SK-N-SH (cell line): ENCODE measurements at regions not wholly inside any gene's neighbourhood (a gene's known extent, or its start where the extent isn't known, plus 50 kb on each side); places are given as distances from the start of the nearest gene placed in this dataset.

Experiments used
- CTCF ChIA-PET: fragments of 300-600, 350-600 bp; formaldehyde crosslinking; extraction: SDS; loops from one replicate; lab custom pipeline; 2021; lab: Yijun Ruan, JAX
- POLR2A ChIA-PET: fragments of 350-600 bp; sonication (Branson Sonifier 250); formaldehyde crosslinking; extraction: SDS; loops from one replicate; lab custom pipeline; 2020; ENCODE audit warnings: antibody characterized with exemption, inconsistent platforms; lab: Yijun Ruan, JAX
- DNase-seq: peaks from one replicate; pipeline ENCODE4 v3.0.0; 2012
- H2AFZ ChIP-seq: fragments of 200-600 bp; sonication (generic); 2 replicates; pipeline ENCODE4 v1.8.1; 2016; ENCODE audit warnings: antibody characterized with exemption, mild to moderate bottlenecking, low read depth
- H3F3A ChIP-seq: fragments of 200-600 bp; sonication (generic); replicated peaks from 2 replicates; pipeline ENCODE3; 2016; ENCODE audit warnings: antibody characterized with exemption, mild to moderate bottlenecking; ENCODE audit not compliant: insufficient read depth
- H3K27ac ChIP-seq, 2 experiments: fragments of 200-500 bp in 1 of 2; fragments of 200-600 bp in 1 of 2; sonication (Bioruptor generic) in 1 of 2; sonication (generic), shearing (Covaris generic) in 1 of 2; 2 replicates each; pipeline versions ENCODE4 v1.5.1 to v1.6.1; 2014 to 2016; ENCODE audit warnings: low read depth in 2 of 2, inconsistent platforms in 1 of 2, low read length in 1 of 2, mild to moderate bottlenecking in 1 of 2, mixed read lengths in 1 of 2
- H3K27me3 ChIP-seq: fragments of 200-600 bp; sonication (generic), shearing (Covaris generic); 2 replicates; pipeline ENCODE4 v1.6.1; 2016; ENCODE audit warnings: mixed run types; ENCODE audit not compliant: insufficient read depth
- H3K36me3 ChIP-seq, 2 experiments: fragments of 200-500 bp in 1 of 2; fragments of 200-600 bp in 1 of 2; sonication (Bioruptor generic) in 1 of 2; sonication (generic) in 1 of 2; replicated peaks in 1 of 2; 2 replicates each; pipeline versions ENCODE3 to v1.5.1; 2014 to 2016; ENCODE audit warnings: low read length in 1 of 2, mild to moderate bottlenecking in 1 of 2; ENCODE audit not compliant: insufficient read depth in 2 of 2, control insufficient read depth in 1 of 2
- H3K4me1 ChIP-seq, 2 experiments: fragments of 200-500 bp in 1 of 2; fragments of 200-600 bp in 1 of 2; sonication (Bioruptor generic) in 1 of 2; sonication (generic), shearing (Covaris generic) in 1 of 2; 2 replicates each; pipeline versions ENCODE4 v1.5.1 to v1.6.1; 2014 to 2016; ENCODE audit warnings: low read depth in 1 of 2, low read length in 1 of 2, mixed run types in 1 of 2; ENCODE audit not compliant: insufficient read depth in 2 of 2, control insufficient read depth in 1 of 2
- H3K4me2 ChIP-seq: fragments of 200-600 bp; sonication (generic), shearing (Covaris generic); 2 replicates; pipeline ENCODE4 v1.6.1; 2017; ENCODE audit warnings: mixed run types
- H3K4me3 ChIP-seq, 2 experiments: fragments of 200-500 bp in 1 of 2; fragments of 200-600 bp in 1 of 2; sonication (Bioruptor generic) in 1 of 2; sonication (generic), shearing (Covaris generic) in 1 of 2; 2 replicates each; pipeline versions ENCODE4 v1.5.1 to v1.8.1; 2014 to 2016; ENCODE audit warnings: low read depth in 2 of 2, inconsistent platforms in 1 of 2, low read length in 1 of 2, mild to moderate bottlenecking in 1 of 2, mixed read lengths in 1 of 2, moderate library complexity in 1 of 2
- H3K79me2 ChIP-seq: fragments of 200-600 bp; sonication (generic); 2 replicates; pipeline ENCODE4 v1.8.1; 2017; ENCODE audit warnings: mild to moderate bottlenecking; ENCODE audit not compliant: insufficient read depth
- H3K9ac ChIP-seq: fragments of 200-600 bp; sonication (generic); 2 replicates; pipeline ENCODE4 v1.6.1; 2017; ENCODE audit warnings: mixed run types
- H3K9me2 ChIP-seq: fragments of 200-600 bp; sonication (generic); 2 replicates; pipeline ENCODE4 v1.6.1; 2017; ENCODE audit warnings: mixed run types
- H3K9me3 ChIP-seq: fragments of 200-600 bp; sonication (generic); 2 replicates; pipeline ENCODE4 v1.6.1; 2017; ENCODE audit warnings: mixed run types, mild to moderate bottlenecking, moderate library complexity
- H4K20me1 ChIP-seq: fragments of 200-600 bp; sonication (generic); 2 replicates; pipeline ENCODE4 v1.6.1; 2017; ENCODE audit warnings: mild to moderate bottlenecking, mixed run types; ENCODE audit not compliant: insufficient read depth
- ELF1 ChIP-seq: IDR thresholded peaks from 2 replicates; pipeline ENCODE4 v1.4.0; 2012
- EP300 ChIP-seq, 2 experiments: IDR thresholded peaks; 2 replicates each; pipeline versions ENCODE4 v1.4.0 to v1.6.1; 2012; ENCODE audit warnings: borderline replicate concordance in 1 of 2, low read depth in 1 of 2, low read length in 1 of 2
- EZH2phosphoT487 ChIP-seq: fragments of 200-600 bp; sonication (generic); IDR thresholded peaks from 2 replicates; pipeline ENCODE4 v1.6.1; 2017; ENCODE audit warnings: low read depth, mixed run types, mild to moderate bottlenecking, antibody characterized with exemption, moderate library complexity, borderline replicate concordance
- FOXM1 ChIP-seq: IDR thresholded peaks from 2 replicates; pipeline ENCODE4 v1.4.0; 2012; ENCODE audit warnings: low read depth, mild to moderate bottlenecking
- NFIC ChIP-seq: IDR thresholded peaks from 2 replicates; pipeline ENCODE4 v1.4.0; 2012; ENCODE audit warnings: borderline replicate concordance
- POLR2AphosphoS5 ChIP-seq: IDR thresholded peaks from 2 replicates; pipeline ENCODE4 v1.6.1; 2012; ENCODE audit warnings: low read depth, low read length
- RCOR1 ChIP-seq: fragments of 150-350 bp; IDR thresholded peaks from 2 replicates; pipeline ENCODE4 v1.6.1; 2017; ENCODE audit warnings: antibody characterized with exemption, low read length
- RFX5 ChIP-seq: IDR thresholded peaks from 2 replicates; pipeline ENCODE4 v1.6.1; 2012; ENCODE audit warnings: mild to moderate bottlenecking, improper control_type of control experiment, low read length
- SIN3A ChIP-seq: IDR thresholded peaks from 2 replicates; pipeline ENCODE4 v1.6.1; 2012; ENCODE audit warnings: low read depth, mild to moderate bottlenecking, low read length, moderate library complexity, borderline replicate concordance
- TEAD4 ChIP-seq: IDR thresholded peaks from 2 replicates; pipeline ENCODE4 v1.4.0; 2012; ENCODE audit warnings: mild to moderate bottlenecking, borderline replicate concordance; ENCODE audit not compliant: insufficient read depth
- YY1 ChIP-seq: IDR thresholded peaks from 2 replicates; pipeline ENCODE4 v1.4.0; 2012; ENCODE audit warnings: low read depth, mild to moderate bottlenecking
- WGBS: methylation state at CpG from one replicate; pipeline ENCODE4 v1.1.6; 2017; ENCODE audit warnings: low lambda C conversion rate; 5-methylcytosine and 5-hydroxymethylcytosine counted together
- TF ChIP-seq, protein P1 (sequence below): fragments of 150-350 bp; IDR thresholded peaks from 2 replicates; pipeline ENCODE4 v1.6.1; 2016; ENCODE audit warnings: mild to moderate bottlenecking, low read depth, low read length
- TF ChIP-seq, protein P2 (sequence below): fragments of 200-600 bp; sonication (generic); IDR thresholded peaks from 2 replicates; pipeline ENCODE4 v1.6.1; 2017; ENCODE audit warnings: antibody characterized with exemption, mild to moderate bottlenecking, moderate library complexity
- TF ChIP-seq, protein P3 (sequence below): fragments of 150-350 bp; IDR thresholded peaks from 2 replicates; pipeline ENCODE4 v1.6.1; 2017; ENCODE audit warnings: antibody characterized with exemption, low read length, low read depth, borderline replicate concordance
- TF ChIP-seq, protein P4 (sequence below): IDR thresholded peaks from 2 replicates; pipeline ENCODE4; 2012
- TF ChIP-seq, protein P5 (sequence below): IDR thresholded peaks from 2 replicates; pipeline ENCODE4 v1.4.0; 2012; ENCODE audit warnings: low read depth, borderline replicate concordance
- TF ChIP-seq, protein P6 (sequence below): IDR thresholded peaks from 2 replicates; pipeline ENCODE4 v1.4.0; 2012; ENCODE audit warnings: low read depth, borderline replicate concordance

DNA sequence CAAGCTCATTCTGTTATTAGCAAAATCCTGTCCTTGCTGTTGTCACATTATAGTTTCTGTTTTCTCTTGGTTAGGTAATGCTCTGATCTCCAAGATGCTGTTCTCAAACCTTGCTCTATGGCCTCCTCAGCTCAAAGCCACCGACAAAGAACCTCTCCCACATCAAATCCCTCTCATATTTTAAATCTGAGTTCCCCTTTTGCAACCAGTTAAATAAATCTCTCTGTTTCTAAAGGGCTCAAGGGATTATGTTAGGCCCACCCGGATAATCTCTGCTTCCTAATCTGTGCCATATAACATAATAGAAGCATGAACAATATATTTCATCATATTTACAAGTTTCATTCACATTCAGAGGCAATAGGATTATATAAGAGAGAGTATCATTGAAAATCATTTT, 286.0 kb downstream of the CYLC2 start:
- no peaks in the 10 kb centered on the region for H3K4me1 ChIP-seq
- POLR2A ChIA-PET = no interaction called here
- no peaks in the 10 kb centered on the region for H3K36me3 ChIP-seq
- H4K20me1 ChIP-seq = no peaks in the 10 kb centered on the region
- H3K4me3 ChIP-seq = no peak overlapping the region
- CTCF ChIA-PET = no interaction called here
- H3K27me3 ChIP-seq = no peaks in the 10 kb centered on the region
- DNase-seq = no peak
- WGBS = 6% methylated on average over 2 of the region's 2 CpGs
- TF ChIP-seq, protein P1, sequence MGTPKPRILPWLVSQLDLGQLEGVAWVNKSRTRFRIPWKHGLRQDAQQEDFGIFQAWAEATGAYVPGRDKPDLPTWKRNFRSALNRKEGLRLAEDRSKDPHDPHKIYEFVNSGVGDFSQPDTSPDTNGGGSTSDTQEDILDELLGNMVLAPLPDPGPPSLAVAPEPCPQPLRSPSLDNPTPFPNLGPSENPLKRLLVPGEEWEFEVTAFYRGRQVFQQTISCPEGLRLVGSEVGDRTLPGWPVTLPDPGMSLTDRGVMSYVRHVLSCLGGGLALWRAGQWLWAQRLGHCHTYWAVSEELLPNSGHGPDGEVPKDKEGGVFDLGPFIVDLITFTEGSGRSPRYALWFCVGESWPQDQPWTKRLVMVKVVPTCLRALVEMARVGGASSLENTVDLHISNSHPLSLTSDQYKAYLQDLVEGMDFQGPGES = no peak
- TF ChIP-seq, protein P2, sequence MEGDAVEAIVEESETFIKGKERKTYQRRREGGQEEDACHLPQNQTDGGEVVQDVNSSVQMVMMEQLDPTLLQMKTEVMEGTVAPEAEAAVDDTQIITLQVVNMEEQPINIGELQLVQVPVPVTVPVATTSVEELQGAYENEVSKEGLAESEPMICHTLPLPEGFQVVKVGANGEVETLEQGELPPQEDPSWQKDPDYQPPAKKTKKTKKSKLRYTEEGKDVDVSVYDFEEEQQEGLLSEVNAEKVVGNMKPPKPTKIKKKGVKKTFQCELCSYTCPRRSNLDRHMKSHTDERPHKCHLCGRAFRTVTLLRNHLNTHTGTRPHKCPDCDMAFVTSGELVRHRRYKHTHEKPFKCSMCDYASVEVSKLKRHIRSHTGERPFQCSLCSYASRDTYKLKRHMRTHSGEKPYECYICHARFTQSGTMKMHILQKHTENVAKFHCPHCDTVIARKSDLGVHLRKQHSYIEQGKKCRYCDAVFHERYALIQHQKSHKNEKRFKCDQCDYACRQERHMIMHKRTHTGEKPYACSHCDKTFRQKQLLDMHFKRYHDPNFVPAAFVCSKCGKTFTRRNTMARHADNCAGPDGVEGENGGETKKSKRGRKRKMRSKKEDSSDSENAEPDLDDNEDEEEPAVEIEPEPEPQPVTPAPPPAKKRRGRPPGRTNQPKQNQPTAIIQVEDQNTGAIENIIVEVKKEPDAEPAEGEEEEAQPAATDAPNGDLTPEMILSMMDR = no peak
- TF ChIP-seq ELF1 (no peak), TEAD4 (no peak), EZH2phosphoT487 (no peak), YY1 (no peak), RCOR1 (no peak), EP300 (IDR thresholded peaks at IDR 0.05; ENCODE audit: borderline replicate concordance in 1 of 2, low read depth in 1 of 2, low read length in 1 of 2) (no peak), POLR2AphosphoS5 (no peak), NFIC (no peak), SIN3A (no peak), RFX5 (no peak), FOXM1 (no peak)
- TF ChIP-seq, protein P3, sequence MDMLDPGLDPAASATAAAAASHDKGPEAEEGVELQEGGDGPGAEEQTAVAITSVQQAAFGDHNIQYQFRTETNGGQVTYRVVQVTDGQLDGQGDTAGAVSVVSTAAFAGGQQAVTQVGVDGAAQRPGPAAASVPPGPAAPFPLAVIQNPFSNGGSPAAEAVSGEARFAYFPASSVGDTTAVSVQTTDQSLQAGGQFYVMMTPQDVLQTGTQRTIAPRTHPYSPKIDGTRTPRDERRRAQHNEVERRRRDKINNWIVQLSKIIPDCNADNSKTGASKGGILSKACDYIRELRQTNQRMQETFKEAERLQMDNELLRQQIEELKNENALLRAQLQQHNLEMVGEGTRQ = no peak
- TF ChIP-seq, protein P4, sequence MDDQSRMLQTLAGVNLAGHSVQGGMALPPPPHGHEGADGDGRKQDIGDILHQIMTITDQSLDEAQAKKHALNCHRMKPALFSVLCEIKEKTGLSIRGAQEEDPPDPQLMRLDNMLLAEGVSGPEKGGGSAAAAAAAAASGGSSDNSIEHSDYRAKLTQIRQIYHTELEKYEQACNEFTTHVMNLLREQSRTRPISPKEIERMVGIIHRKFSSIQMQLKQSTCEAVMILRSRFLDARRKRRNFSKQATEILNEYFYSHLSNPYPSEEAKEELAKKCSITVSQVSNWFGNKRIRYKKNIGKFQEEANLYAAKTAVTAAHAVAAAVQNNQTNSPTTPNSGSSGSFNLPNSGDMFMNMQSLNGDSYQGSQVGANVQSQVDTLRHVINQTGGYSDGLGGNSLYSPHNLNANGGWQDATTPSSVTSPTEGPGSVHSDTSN = no peak
- TF ChIP-seq, protein P5, sequence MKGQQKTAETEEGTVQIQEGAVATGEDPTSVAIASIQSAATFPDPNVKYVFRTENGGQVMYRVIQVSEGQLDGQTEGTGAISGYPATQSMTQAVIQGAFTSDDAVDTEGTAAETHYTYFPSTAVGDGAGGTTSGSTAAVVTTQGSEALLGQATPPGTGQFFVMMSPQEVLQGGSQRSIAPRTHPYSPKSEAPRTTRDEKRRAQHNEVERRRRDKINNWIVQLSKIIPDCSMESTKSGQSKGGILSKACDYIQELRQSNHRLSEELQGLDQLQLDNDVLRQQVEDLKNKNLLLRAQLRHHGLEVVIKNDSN = no peak
- TF ChIP-seq, protein P6, sequence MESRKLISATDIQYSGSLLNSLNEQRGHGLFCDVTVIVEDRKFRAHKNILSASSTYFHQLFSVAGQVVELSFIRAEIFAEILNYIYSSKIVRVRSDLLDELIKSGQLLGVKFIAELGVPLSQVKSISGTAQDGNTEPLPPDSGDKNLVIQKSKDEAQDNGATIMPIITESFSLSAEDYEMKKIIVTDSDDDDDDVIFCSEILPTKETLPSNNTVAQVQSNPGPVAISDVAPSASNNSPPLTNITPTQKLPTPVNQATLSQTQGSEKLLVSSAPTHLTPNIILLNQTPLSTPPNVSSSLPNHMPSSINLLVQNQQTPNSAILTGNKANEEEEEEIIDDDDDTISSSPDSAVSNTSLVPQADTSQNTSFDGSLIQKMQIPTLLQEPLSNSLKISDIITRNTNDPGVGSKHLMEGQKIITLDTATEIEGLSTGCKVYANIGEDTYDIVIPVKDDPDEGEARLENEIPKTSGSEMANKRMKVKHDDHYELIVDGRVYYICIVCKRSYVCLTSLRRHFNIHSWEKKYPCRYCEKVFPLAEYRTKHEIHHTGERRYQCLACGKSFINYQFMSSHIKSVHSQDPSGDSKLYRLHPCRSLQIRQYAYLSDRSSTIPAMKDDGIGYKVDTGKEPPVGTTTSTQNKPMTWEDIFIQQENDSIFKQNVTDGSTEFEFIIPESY = no peak
- no peaks in the 10 kb centered on the region for H3K9me2 ChIP-seq
- no peaks in the 10 kb centered on the region for H3K79me2 ChIP-seq
- H2AFZ ChIP-seq = no peak overlapping the region
- H3K27ac ChIP-seq = no peak overlapping the region
- H3F3A ChIP-seq = no peaks in the 10 kb centered on the region
- no peak overlapping the region for H3K9ac ChIP-seq
- H3K9me3 ChIP-seq = 0 out of 2 replicates have a peak, but pooled peaks cover 7% of the 10 kb centered on the region
- no peak overlapping the region for H3K4me2 ChIP-seq
